ENCODE measurements at regions not wholly inside any gene's neighbourhood (a gene's known extent, or its start where the extent isn't known, plus 50 kb on each side); places are given as distances from the start of the nearest gene placed in this dataset.

GRCh38 chr15:66844041-66844746, 142.2 kb downstream of the SMAD6 start:
- TF ChIP-seq CTCF (IDR thresholded peaks at IDR 0.05; ENCODE audit: low read depth, low read length): no peak
- no peak for DNase-seq (ENCODE audit: extremely low read depth, low read depth)

- TF ChIP-seq CTCF (IDR thresholded peaks at IDR 0.05; ENCODE audit: low read depth, low read length): no peak
- DNase-seq (ENCODE audit: extremely low read depth, low read depth): no peak
These were observed 142.7 kb downstream of the SMAD6 start for GRCh38 chr15:66844747-66845145.

- DNase-seq (ENCODE audit: extremely low read depth, low read depth): no peak
- no peak for TF ChIP-seq CTCF (IDR thresholded peaks at IDR 0.05; ENCODE audit: low read depth, low read length)
These were observed 143.3 kb downstream of the SMAD6 start for GRCh38 chr15:66845266-66845785.

- no peak for DNase-seq (ENCODE audit: extremely low read depth, low read depth)
- no peak for TF ChIP-seq CTCF (IDR thresholded peaks at IDR 0.05; ENCODE audit: low read depth, low read length)
These were observed 144.0 kb downstream of the SMAD6 start for GRCh38 chr15:66846031-66846430.

- DNase-seq (ENCODE audit: extremely low read depth, low read depth): no peak
- TF ChIP-seq CTCF (IDR thresholded peaks at IDR 0.05; ENCODE audit: low read depth, low read length): no peak
These were observed 144.8 kb downstream of the SMAD6 start for GRCh38 chr15:66846811-66847210.

- DNase-seq (ENCODE audit: extremely low read depth, low read depth): no peak
- no peak for TF ChIP-seq CTCF (IDR thresholded peaks at IDR 0.05; ENCODE audit: low read depth, low read length)
These were observed 145.5 kb downstream of the SMAD6 start for GRCh38 chr15:66847565-66847991.

- no peak for TF ChIP-seq CTCF (IDR thresholded peaks at IDR 0.05; ENCODE audit: low read depth, low read length)
- no peak for DNase-seq (ENCODE audit: extremely low read depth, low read depth)
These were observed 146.1 kb downstream of the SMAD6 start for GRCh38 chr15:66848116-66848515.

Measured in AG09319 (cell line).